ENCODE measurements at regions not wholly inside any gene's neighbourhood (a gene's known extent, or its start where the extent isn't known, plus 50 kb on each side); places are given as distances from the start of the nearest gene placed in this dataset.

DNA sequence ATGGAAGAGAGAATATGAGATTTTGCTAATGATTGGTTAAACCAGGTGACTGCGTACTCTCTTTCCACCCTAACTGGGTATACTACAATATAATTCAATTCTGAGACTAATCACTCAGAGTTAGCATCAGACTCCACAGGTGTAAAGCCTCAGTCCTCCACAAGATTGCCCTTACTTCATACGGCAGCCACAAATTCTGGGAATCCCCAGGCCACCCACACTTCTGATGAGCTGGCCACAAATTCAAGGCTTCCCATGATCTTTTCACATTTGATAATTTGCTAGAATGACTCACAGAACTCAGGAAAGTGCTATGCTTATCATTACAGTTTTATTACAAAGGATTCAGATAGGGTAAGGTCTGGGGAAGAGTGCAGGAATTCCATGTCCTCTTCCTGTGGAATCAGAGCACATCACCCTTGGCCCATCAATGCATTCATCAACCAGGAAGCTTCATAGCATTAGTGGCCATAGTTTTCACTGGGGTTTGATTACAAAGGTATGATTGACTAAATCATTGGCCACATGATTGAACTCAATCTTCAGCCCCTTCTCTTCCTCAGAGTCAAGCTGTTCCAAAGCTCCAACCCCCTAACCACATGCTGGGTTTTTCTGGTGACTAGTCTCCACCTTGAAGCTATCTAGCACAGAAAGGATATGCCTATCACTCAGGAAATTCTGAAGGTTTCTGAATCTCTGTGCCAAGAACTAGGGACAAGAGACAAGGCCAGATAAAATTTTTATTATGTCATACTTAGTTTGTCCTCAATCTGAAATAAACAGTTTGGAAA lies 131.7 kb downstream of the HHIPL2 start:
- Histone ChIP-seq H3K9ac (ENCODE audit: low read length in 2 of 2) (no peak overlapping the region), H3K4me1 (ENCODE audit: control insufficient read depth, insufficient read depth, low read length) (no peaks in the 10 kb centered on the region), H3K27ac (ENCODE audit: low read length) (no peak overlapping the region), H3K9me3 (ENCODE audit: control insufficient read depth in 2 of 2, low read length in 2 of 2) (no peaks in the 10 kb centered on the region), H3K36me3 (ENCODE audit: control insufficient read depth in 2 of 2, insufficient read depth in 2 of 2, low read length in 2 of 2) (no peaks in the 10 kb centered on the region), H3K27me3 (ENCODE audit: control insufficient read depth in 1 of 2, insufficient read depth in 2 of 2, low read length in 2 of 2) (no peaks in the 10 kb centered on the region), H3K4me3 (ENCODE audit: low read length in 2 of 2) (no peak overlapping the region)

DNA sequence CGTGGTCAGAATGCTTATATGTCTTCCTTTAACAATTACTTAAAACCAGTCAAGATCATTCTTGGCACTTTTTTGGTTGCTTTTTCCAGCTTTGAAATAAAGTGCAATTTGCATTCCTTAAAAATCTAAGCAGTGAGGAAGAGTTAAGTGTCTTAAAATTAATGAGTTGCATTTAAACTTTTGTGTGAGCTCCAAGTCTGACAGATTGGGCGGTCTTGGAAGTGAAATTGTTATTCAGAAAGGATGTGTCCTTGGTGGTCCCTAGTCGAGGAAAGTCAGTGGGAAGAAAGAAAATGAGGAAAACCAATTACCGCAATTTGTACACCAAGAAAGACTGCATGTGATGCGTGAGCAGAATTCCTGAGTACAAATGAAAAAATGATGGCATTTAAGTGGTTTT lies 132.5 kb downstream of the HHIPL2 start:
- Histone ChIP-seq H3K4me1 (ENCODE audit: control insufficient read depth, insufficient read depth, low read length) (no peaks in the 10 kb centered on the region), H3K9ac (ENCODE audit: low read length in 2 of 2) (no peak overlapping the region)

DNA sequence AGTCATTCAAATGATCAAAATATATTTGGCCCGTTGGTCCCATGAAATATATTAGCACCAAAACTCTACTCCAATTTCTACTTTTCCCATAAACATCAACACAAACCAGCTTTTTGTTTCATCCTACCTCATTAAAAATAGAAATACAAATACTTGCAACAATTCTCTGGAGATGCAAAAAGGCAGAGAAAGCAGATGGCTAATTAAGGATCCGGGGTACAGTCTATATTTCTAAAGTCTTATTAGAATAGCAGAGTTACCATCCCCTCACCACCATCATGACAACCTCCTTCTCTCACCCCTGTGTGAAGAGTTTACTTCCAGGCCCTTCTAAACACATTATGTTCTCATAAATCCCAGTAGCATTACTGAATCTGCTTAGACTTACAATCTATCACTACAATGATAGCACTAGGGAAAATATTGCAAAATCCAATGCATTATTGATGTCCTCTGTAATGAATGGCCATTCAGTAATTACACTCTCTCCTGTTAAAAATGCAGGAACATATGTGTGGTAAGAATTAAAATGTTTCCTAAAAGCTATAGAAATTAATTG lies 133.8 kb downstream of the HHIPL2 start:
- Histone ChIP-seq H3K36me3 (ENCODE audit: control insufficient read depth in 2 of 2, insufficient read depth in 2 of 2, low read length in 2 of 2) (no peaks in the 10 kb centered on the region), H3K4me3 (ENCODE audit: low read length in 2 of 2) (no peak overlapping the region), H3K27ac (ENCODE audit: low read length) (no peak overlapping the region), H3K27me3 (ENCODE audit: control insufficient read depth in 1 of 2, insufficient read depth in 2 of 2, low read length in 2 of 2) (no peaks in the 10 kb centered on the region), H3K4me1 (ENCODE audit: control insufficient read depth, insufficient read depth, low read length) (no peaks in the 10 kb centered on the region), H3K9ac (ENCODE audit: low read length in 2 of 2) (no peak overlapping the region), H3K9me3 (ENCODE audit: control insufficient read depth in 2 of 2, low read length in 2 of 2) (no peaks in the 10 kb centered on the region)

More for the DNA sequence above, 132.5 kb downstream of the HHIPL2 start:
- Histone ChIP-seq H3K27ac (ENCODE audit: low read length) (no peak overlapping the region), H3K27me3 (ENCODE audit: control insufficient read depth in 1 of 2, insufficient read depth in 2 of 2, low read length in 2 of 2) (no peaks in the 10 kb centered on the region), H3K4me3 (ENCODE audit: low read length in 2 of 2) (no peak overlapping the region), H3K36me3 (ENCODE audit: control insufficient read depth in 2 of 2, insufficient read depth in 2 of 2, low read length in 2 of 2) (no peaks in the 10 kb centered on the region), H3K9me3 (ENCODE audit: control insufficient read depth in 2 of 2, low read length in 2 of 2) (no peaks in the 10 kb centered on the region)

DNA sequence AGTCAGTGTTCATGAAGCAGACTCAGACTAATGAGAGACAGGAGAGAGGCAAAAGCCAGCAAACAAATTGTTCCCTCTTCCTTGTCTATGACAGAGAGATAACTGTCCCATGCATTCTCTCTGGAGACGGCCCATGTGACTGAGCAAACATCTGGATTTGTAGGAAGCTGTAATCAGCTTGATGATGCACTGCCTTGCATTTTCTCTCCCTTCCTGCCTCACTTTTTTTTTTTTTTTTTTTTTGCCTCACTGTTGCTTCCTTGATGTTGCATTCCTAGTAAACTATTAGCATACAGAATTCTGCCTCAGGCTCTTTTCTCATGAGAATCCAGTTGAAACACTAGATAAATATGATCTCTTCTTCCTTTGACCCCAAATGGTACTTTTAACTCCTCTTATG lies 134.5 kb downstream of the HHIPL2 start:
- Histone ChIP-seq H3K4me1 (ENCODE audit: control insufficient read depth, insufficient read depth, low read length) (no peaks in the 10 kb centered on the region), H3K27ac (ENCODE audit: low read length) (no peak overlapping the region), H3K9ac (ENCODE audit: low read length in 2 of 2) (no peak overlapping the region), H3K9me3 (ENCODE audit: control insufficient read depth in 2 of 2, low read length in 2 of 2) (no peaks in the 10 kb centered on the region), H3K36me3 (ENCODE audit: control insufficient read depth in 2 of 2, insufficient read depth in 2 of 2, low read length in 2 of 2) (no peaks in the 10 kb centered on the region), H3K4me3 (ENCODE audit: low read length in 2 of 2) (no peak overlapping the region), H3K27me3 (ENCODE audit: control insufficient read depth in 1 of 2, insufficient read depth in 2 of 2, low read length in 2 of 2) (no peaks in the 10 kb centered on the region)

DNA sequence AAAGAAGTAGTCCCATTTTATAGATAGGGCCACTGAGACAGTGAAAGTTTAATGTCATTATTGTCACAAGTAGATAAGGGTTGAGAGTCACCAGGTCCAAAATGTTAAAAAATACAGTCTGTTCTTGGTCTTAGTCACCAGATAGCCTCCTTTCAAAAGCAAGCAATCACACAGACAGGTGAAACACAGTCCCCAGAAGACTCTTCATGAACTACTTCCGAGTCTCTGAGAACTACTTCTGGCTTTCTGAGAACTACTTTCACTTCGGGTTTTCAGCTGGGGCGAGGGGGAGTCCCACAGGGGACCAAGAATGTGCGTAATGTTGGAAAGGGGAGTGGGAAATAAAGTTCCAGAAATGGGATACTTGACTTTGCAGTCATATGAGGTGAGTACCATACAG lies 143.2 kb downstream of the HHIPL2 start:
- no peak overlapping the region for H3K4me3 ChIP-seq (ENCODE audit: low read length in 2 of 2)
- no peaks in the 10 kb centered on the region for H3K4me1 ChIP-seq (ENCODE audit: control insufficient read depth, insufficient read depth, low read length)
- H3K9me3 ChIP-seq (ENCODE audit: control insufficient read depth in 2 of 2, low read length in 2 of 2) = no peaks in the 10 kb centered on the region
- no peak overlapping the region for H3K9ac ChIP-seq (ENCODE audit: low read length in 2 of 2)
- no peak overlapping the region for H3K27ac ChIP-seq (ENCODE audit: low read length)
- no peaks in the 10 kb centered on the region for H3K27me3 ChIP-seq (ENCODE audit: control insufficient read depth in 1 of 2, insufficient read depth in 2 of 2, low read length in 2 of 2)
- no peaks in the 10 kb centered on the region for H3K36me3 ChIP-seq (ENCODE audit: control insufficient read depth in 2 of 2, insufficient read depth in 2 of 2, low read length in 2 of 2)

DNA sequence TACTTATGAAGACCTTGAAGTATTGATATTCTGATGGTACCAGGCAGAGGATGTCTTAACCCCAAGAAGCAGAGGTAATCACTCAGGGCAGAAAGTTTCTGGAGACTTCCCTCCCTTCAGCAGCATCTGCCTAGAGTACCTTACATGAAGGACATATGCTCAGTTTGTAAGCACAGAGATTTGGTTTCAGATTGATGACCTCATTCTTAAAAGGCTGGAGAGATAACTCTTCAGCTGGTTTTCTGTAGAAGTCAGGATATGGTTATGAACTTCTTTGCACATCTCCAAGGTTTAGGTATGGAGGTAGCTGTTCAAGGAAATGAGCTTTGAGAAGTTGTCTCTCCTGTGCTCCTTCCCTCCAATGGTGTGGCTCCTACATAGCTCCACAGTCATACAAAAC lies 148.7 kb downstream of the HHIPL2 start:
- no peak overlapping the region for H3K27ac ChIP-seq (ENCODE audit: low read length)
- no peak overlapping the region for H3K4me3 ChIP-seq (ENCODE audit: low read length in 2 of 2)
- no peaks in the 10 kb centered on the region for H3K9me3 ChIP-seq (ENCODE audit: control insufficient read depth in 2 of 2, low read length in 2 of 2)
- H3K9ac ChIP-seq (ENCODE audit: low read length in 2 of 2) = no peak overlapping the region
- H3K4me1 ChIP-seq (ENCODE audit: control insufficient read depth, insufficient read depth, low read length) = no peaks in the 10 kb centered on the region
- no peaks in the 10 kb centered on the region for H3K36me3 ChIP-seq (ENCODE audit: control insufficient read depth in 2 of 2, insufficient read depth in 2 of 2, low read length in 2 of 2)
- H3K27me3 ChIP-seq (ENCODE audit: control insufficient read depth in 1 of 2, insufficient read depth in 2 of 2, low read length in 2 of 2) = no peaks in the 10 kb centered on the region

DNA sequence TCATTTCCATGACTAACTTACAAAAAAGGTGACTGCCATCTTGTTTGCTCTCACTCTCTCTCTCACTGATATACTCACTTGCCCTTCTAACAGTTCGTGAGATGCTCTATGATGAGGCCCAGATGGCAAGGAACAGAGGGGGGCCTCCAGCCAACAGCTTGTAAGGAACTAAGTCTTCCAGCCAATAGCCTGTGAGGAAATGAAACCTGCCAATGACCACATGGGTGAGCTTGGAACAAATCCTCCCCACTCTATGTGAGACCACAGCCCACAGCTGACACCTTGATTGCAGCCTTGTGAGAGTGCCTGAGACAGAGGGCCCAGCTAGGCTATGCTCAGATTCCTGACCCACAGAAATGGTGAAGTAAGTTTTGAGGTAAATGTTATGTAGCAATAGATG lies 153.7 kb downstream of the HHIPL2 start:
- no peak overlapping the region for H3K27ac ChIP-seq (ENCODE audit: low read length)
- no peaks in the 10 kb centered on the region for H3K9me3 ChIP-seq (ENCODE audit: control insufficient read depth in 2 of 2, low read length in 2 of 2)
- H3K36me3 ChIP-seq (ENCODE audit: control insufficient read depth in 2 of 2, insufficient read depth in 2 of 2, low read length in 2 of 2) = no peaks in the 10 kb centered on the region
- H3K4me1 ChIP-seq (ENCODE audit: control insufficient read depth, insufficient read depth, low read length) = no peaks in the 10 kb centered on the region
- H3K27me3 ChIP-seq (ENCODE audit: control insufficient read depth in 1 of 2, insufficient read depth in 2 of 2, low read length in 2 of 2) = no peaks in the 10 kb centered on the region
- H3K4me3 ChIP-seq (ENCODE audit: low read length in 2 of 2) = no peak overlapping the region
- H3K9ac ChIP-seq (ENCODE audit: low read length in 2 of 2) = no peak overlapping the region

DNA sequence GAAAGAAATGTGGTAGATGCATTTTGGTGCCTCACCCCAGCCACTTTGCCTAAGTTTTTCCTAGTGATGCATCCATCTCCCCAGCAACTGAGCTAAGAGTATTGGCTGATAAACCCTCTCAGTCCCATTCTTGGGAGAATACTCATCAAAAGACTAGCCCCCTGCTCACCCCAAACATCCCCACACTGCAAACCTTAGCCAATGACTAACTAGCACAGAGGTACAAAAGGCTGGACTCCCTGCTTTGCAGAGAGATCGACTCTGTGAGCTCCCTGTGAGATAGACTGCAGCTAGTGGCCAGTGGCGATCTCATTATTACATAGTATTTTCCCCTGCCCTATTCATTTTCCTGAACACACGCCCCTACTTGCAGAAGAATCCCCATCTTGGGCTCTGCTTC lies 155.3 kb downstream of the HHIPL2 start:
- Histone ChIP-seq H3K9me3 (ENCODE audit: control insufficient read depth in 2 of 2, low read length in 2 of 2) (no peaks in the 10 kb centered on the region), H3K27me3 (ENCODE audit: control insufficient read depth in 1 of 2, insufficient read depth in 2 of 2, low read length in 2 of 2) (no peaks in the 10 kb centered on the region), H3K36me3 (ENCODE audit: control insufficient read depth in 2 of 2, insufficient read depth in 2 of 2, low read length in 2 of 2) (no peaks in the 10 kb centered on the region), H3K27ac (ENCODE audit: low read length) (no peak overlapping the region), H3K4me1 (ENCODE audit: control insufficient read depth, insufficient read depth, low read length) (no peaks in the 10 kb centered on the region), H3K4me3 (ENCODE audit: low read length in 2 of 2) (no peak overlapping the region), H3K9ac (ENCODE audit: low read length in 2 of 2) (no peak overlapping the region)

DNA sequence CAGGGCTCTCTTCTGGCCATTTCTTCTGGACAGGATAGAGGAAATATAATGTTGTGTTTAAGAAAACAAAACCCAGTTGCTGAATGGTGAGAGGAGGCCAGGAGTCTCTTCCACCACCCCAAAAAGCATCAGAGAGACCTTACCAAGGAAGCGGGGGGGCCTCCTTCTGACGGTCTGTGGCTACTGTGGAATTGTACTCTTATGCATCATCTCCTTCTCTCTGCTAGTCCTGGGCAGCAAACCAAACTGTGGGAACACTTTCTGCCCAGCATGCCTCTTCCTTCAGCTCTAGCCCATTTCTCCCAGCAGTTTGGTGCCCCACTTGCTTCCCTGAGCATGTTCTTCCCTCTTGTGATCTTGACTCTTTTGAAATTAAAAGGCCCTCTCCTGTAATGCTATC lies 157.7 kb downstream of the HHIPL2 start:
- H3K36me3 ChIP-seq (ENCODE audit: control insufficient read depth in 2 of 2, insufficient read depth in 2 of 2, low read length in 2 of 2) = no peaks in the 10 kb centered on the region
- no peaks in the 10 kb centered on the region for H3K9me3 ChIP-seq (ENCODE audit: control insufficient read depth in 2 of 2, low read length in 2 of 2)
- H3K9ac ChIP-seq (ENCODE audit: low read length in 2 of 2) = no peak overlapping the region
- no peak overlapping the region for H3K4me3 ChIP-seq (ENCODE audit: low read length in 2 of 2)
- no peaks in the 10 kb centered on the region for H3K4me1 ChIP-seq (ENCODE audit: control insufficient read depth, insufficient read depth, low read length)
- H3K27me3 ChIP-seq (ENCODE audit: control insufficient read depth in 1 of 2, insufficient read depth in 2 of 2, low read length in 2 of 2) = no peaks in the 10 kb centered on the region
- H3K27ac ChIP-seq (ENCODE audit: low read length) = no peak overlapping the region

DNA sequence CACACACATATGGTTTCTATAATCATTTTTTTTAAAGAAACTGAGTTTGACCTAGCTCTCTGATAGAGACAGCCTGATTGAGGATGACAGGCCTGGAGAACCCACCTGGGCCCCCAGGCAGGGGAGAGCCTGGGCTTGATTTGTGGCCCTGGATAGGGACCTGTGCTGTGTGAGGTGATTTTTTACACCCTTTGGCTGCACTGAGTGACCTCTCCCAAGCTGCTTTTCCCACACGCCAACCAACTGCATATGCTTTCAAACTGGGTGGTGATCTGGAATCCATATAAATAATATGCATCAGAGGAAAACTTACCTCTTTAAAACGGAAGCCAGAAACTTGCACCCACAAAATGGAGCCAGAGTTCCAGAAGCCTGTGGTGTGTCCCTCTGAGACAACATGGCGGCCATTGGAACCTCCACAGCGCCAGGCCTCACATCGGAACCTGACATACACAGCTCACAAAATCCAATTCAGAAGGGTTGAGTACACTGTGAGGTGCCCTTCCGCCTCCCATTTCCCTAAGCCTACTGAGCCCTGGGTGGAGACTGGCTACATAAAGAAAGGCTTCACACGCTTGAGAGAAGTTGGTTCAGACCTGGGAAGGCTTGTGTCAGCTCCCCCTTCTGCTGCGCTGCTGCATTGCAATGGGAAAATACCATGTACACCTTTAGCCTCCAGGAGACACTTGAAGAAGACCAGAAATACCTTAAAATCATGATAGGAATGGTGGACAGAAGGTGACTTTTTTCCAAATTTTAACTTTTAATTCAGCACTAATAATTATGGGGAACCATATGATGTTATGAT lies 160.7 kb downstream of the HHIPL2 start:
- Histone ChIP-seq H3K4me3 (ENCODE audit: low read length in 2 of 2) (no peak overlapping the region), H3K4me1 (ENCODE audit: control insufficient read depth, insufficient read depth, low read length) (no peaks in the 10 kb centered on the region), H3K36me3 (ENCODE audit: control insufficient read depth in 2 of 2, insufficient read depth in 2 of 2, low read length in 2 of 2) (no peaks in the 10 kb centered on the region), H3K9ac (ENCODE audit: low read length in 2 of 2) (no peak overlapping the region), H3K9me3 (ENCODE audit: control insufficient read depth in 2 of 2, low read length in 2 of 2) (no peaks in the 10 kb centered on the region), H3K27ac (ENCODE audit: low read length) (no peak overlapping the region), H3K27me3 (ENCODE audit: control insufficient read depth in 1 of 2, insufficient read depth in 2 of 2, low read length in 2 of 2) (no peaks in the 10 kb centered on the region)

DNA sequence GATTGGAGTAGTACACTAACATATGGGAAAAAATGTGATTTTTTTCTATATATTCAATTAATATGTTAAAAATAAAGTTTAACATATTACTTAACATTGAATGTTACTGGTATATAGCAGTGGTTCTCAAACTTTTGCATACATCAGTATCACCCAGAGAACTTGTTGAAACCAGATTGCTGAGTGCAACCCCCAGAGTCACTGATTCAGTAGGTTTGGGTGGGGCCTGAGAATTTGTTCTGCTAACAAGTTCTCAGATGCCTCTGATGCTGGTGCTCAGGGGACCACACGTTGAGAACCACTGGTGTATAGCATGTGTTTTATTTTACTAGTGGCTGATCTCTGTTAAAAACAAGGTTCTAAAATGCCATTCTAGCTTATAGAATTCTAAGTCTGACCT lies 161.9 kb downstream of the HHIPL2 start:
- H3K27me3 ChIP-seq (ENCODE audit: control insufficient read depth in 1 of 2, insufficient read depth in 2 of 2, low read length in 2 of 2) = no peaks in the 10 kb centered on the region

More for the DNA sequence above, 161.9 kb downstream of the HHIPL2 start:
- Histone ChIP-seq H3K36me3 (ENCODE audit: control insufficient read depth in 2 of 2, insufficient read depth in 2 of 2, low read length in 2 of 2) (no peaks in the 10 kb centered on the region), H3K4me3 (ENCODE audit: low read length in 2 of 2) (no peak overlapping the region), H3K9ac (ENCODE audit: low read length in 2 of 2) (no peak overlapping the region), H3K27ac (ENCODE audit: low read length) (no peak overlapping the region), H3K9me3 (ENCODE audit: control insufficient read depth in 2 of 2, low read length in 2 of 2) (no peaks in the 10 kb centered on the region), H3K4me1 (ENCODE audit: control insufficient read depth, insufficient read depth, low read length) (no peaks in the 10 kb centered on the region)

Data from stomach smooth muscle (tissue), 2 donors.